ENCODE measurements at regions not wholly inside any gene's neighbourhood (a gene's known extent, or its start where the extent isn't known, plus 50 kb on each side); places are given as distances from the start of the nearest gene placed in this dataset.

GRCh38 chr9:118954857-118955256 is 414.4 kb downstream of the BRINP1 start:
- H3K4me1 Mint-ChIP-seq: peaks cover 14% of the 10 kb centered on the region
- Histone ChIP-seq H3K9me3 (ENCODE audit: control insufficient read depth, low read length) (no peaks in the 10 kb centered on the region), H3K4me1 (ENCODE audit: control insufficient read depth, insufficient read depth, low read length) (no peaks in the 10 kb centered on the region), H3K36me3 (ENCODE audit: control insufficient read depth, insufficient read depth, low read length) (no peaks in the 10 kb centered on the region), H3K4me3 (ENCODE audit: low read length) (no peak overlapping the region), H3K9ac (ENCODE audit: extremely low read depth, low read length, poor library complexity, severe bottlenecking) (no peak overlapping the region), H3K27ac (ENCODE audit: low read depth, low read length) (no peak overlapping the region), H3K27me3 (ENCODE audit: control insufficient read depth, insufficient read depth, low read length, poor library complexity, severe bottlenecking) (no peaks in the 10 kb centered on the region)
- no peaks in the 10 kb centered on the region for H3K9me3 Mint-ChIP-seq
- no peak for TF ChIP-seq CTCF (conservative IDR thresholded peaks at IDR 0.05)
- WGBS, 2 experiments (ENCODE audit: insufficient coverage in 1 of 2, insufficient read length in 1 of 2): 72 to 91% methylated on average over 2 of the region's 2 CpGs
- H3K27ac Mint-ChIP-seq: no peak overlapping the region
- no peak overlapping the region for H3K4me3 Mint-ChIP-seq
- no peaks in the 10 kb centered on the region for H3K36me3 Mint-ChIP-seq (ENCODE audit: low read depth)
- H3K27me3 Mint-ChIP-seq (ENCODE audit: insufficient read depth): no peaks in the 10 kb centered on the region
- DNase-seq: no peak

- Mint-ChIP-seq H3K27me3 (ENCODE audit: insufficient read depth) (no peaks in the 10 kb centered on the region), H3K9me3 (no peaks in the 10 kb centered on the region), H3K4me3 (no peak overlapping the region), H3K27ac (no peak overlapping the region), H3K36me3 (ENCODE audit: low read depth) (no peaks in the 10 kb centered on the region), H3K4me1 (peaks cover 9% of the 10 kb centered on the region)
- Histone ChIP-seq H3K9me3 (ENCODE audit: control insufficient read depth, low read length) (no peaks in the 10 kb centered on the region), H3K4me3 (ENCODE audit: low read length) (no peak overlapping the region), H3K9ac (ENCODE audit: extremely low read depth, low read length, poor library complexity, severe bottlenecking) (no peak overlapping the region), H3K4me1 (ENCODE audit: control insufficient read depth, insufficient read depth, low read length) (peaks cover 5% of the 10 kb centered on the region), H3K27me3 (ENCODE audit: control insufficient read depth, insufficient read depth, low read length, poor library complexity, severe bottlenecking) (no peaks in the 10 kb centered on the region), H3K27ac (ENCODE audit: low read depth, low read length) (no peak overlapping the region), H3K36me3 (ENCODE audit: control insufficient read depth, insufficient read depth, low read length) (no peaks in the 10 kb centered on the region)
- no peak for TF ChIP-seq CTCF (conservative IDR thresholded peaks at IDR 0.05)
- no peak for DNase-seq
- WGBS, 2 experiments (ENCODE audit: insufficient coverage in 1 of 2, insufficient read length in 1 of 2): 94 to 97% methylated on average over 2 of the region's 3 CpGs
These were observed 411.6 kb downstream of the BRINP1 start for GRCh38 chr9:118957585-118957984.

- Mint-ChIP-seq H3K36me3 (ENCODE audit: low read depth) (no peaks in the 10 kb centered on the region), H3K4me3 (no peak overlapping the region), H3K4me1 (peaks cover 9% of the 10 kb centered on the region), H3K9me3 (no peaks in the 10 kb centered on the region), H3K27ac (no peak overlapping the region), H3K27me3 (ENCODE audit: insufficient read depth) (no peaks in the 10 kb centered on the region)
- no peak for DNase-seq
- Histone ChIP-seq H3K9ac (ENCODE audit: extremely low read depth, low read length, poor library complexity, severe bottlenecking) (no peak overlapping the region), H3K4me1 (ENCODE audit: control insufficient read depth, insufficient read depth, low read length) (peaks cover 6% of the 10 kb centered on the region), H3K4me3 (ENCODE audit: low read length) (no peak overlapping the region), H3K36me3 (ENCODE audit: control insufficient read depth, insufficient read depth, low read length) (no peaks in the 10 kb centered on the region), H3K27ac (ENCODE audit: low read depth, low read length) (no peak overlapping the region), H3K27me3 (ENCODE audit: control insufficient read depth, insufficient read depth, low read length, poor library complexity, severe bottlenecking) (no peaks in the 10 kb centered on the region), H3K9me3 (ENCODE audit: control insufficient read depth, low read length) (no peaks in the 10 kb centered on the region)
- TF ChIP-seq CTCF (conservative IDR thresholded peaks at IDR 0.05): no peak
- WGBS, 2 experiments (ENCODE audit: insufficient coverage in 1 of 2, insufficient read length in 1 of 2): 50 to 80% methylated on average over 2 to 5 of the region's 5 CpGs
These were observed 409.9 kb downstream of the BRINP1 start for GRCh38 chr9:118959366-118959765.

Measured in endodermal cell (in vitro differentiated cells).